AG04449 (cell line): ENCODE measurements at regions not wholly inside any gene's neighbourhood (a gene's known extent, or its start where the extent isn't known, plus 50 kb on each side); places are given as distances from the start of the nearest gene placed in this dataset.

ENCODE experiments used
- CTCF ChIA-PET: fragments of 350-600 bp; formaldehyde crosslinking; extraction: SDS; loops from one replicate; lab custom pipeline; 2021; ENCODE audit warnings: antibody characterized with exemption; lab: Yijun Ruan, JAX
- POLR2A ChIA-PET: fragments of 400-600, 350-600 bp; formaldehyde crosslinking; extraction: SDS; loops from one replicate; lab custom pipeline; 2020; ENCODE audit warnings: antibody characterized with exemption, inconsistent platforms; lab: Yijun Ruan, JAX
- DNase-seq: peaks from one replicate; pipeline ENCODE4 v3.0.0-alpha.2; 2010; ENCODE audit warnings: low read depth, low spot score
- H3K4me3 ChIP-seq: 2 replicates; pipeline ENCODE4 v1.5.1; 2011; ENCODE audit warnings: low read depth, mild to moderate bottlenecking, control low read depth, low read length
- TF ChIP-seq, protein P1 (sequence below): IDR thresholded peaks from one replicate; pipeline ENCODE4 v1.5.1; 2011; ENCODE audit warnings: mild to moderate bottlenecking, moderate library complexity, low read length, control low read depth, inconsistent platforms; ENCODE audit not compliant: insufficient read depth; ENCODE audit errors: missing control alignments

GRCh38 chr5:68426586-68426985 lies 211.0 kb downstream of the PIK3R1 start:
- CTCF ChIA-PET, result interaction anchor here (1.6 kb wide), 1 partner anchor 163 kb away, joined by 3 read pairs; no protein-coding TSS in a partner anchor
- no peak for DNase-seq
- no peak overlapping the region for H3K4me3 ChIP-seq
- POLR2A ChIA-PET, result no interaction called here
- TF ChIP-seq, protein P1, sequence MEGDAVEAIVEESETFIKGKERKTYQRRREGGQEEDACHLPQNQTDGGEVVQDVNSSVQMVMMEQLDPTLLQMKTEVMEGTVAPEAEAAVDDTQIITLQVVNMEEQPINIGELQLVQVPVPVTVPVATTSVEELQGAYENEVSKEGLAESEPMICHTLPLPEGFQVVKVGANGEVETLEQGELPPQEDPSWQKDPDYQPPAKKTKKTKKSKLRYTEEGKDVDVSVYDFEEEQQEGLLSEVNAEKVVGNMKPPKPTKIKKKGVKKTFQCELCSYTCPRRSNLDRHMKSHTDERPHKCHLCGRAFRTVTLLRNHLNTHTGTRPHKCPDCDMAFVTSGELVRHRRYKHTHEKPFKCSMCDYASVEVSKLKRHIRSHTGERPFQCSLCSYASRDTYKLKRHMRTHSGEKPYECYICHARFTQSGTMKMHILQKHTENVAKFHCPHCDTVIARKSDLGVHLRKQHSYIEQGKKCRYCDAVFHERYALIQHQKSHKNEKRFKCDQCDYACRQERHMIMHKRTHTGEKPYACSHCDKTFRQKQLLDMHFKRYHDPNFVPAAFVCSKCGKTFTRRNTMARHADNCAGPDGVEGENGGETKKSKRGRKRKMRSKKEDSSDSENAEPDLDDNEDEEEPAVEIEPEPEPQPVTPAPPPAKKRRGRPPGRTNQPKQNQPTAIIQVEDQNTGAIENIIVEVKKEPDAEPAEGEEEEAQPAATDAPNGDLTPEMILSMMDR, result no peak

DNA sequence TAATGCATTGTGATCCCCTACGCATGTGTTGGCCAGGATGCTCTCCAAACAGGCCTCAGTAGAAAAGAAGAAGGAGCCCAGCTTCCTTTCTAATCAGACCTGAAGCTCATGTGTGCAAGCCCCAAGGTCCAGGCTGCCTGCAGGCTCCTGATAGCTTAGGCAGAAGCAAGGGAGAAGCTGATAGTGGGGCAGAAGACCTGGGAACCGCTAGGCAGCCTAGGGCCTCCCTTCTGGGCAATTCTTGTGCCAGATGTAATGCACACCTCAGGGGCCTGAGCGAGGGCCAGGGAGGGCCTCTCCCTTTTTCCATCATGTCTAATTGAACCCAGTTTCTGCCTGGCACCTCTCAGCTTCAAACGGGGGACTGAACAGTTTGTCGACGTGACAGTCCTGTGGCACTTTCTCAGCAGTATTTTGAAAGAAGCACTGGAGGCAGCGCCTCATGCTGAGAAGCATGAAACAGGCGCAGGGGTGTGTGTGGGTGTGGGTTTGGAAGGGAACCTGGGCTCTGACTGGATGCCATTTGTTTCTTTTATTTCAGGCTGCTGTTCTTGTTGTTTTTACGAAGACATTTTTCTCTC lies 212.8 kb downstream of the PIK3R1 start:
- no peak for DNase-seq
- CTCF ChIA-PET, result interaction anchor here (1.6 kb wide), 1 partner anchor 165 kb away, joined by 3 read pairs; no protein-coding TSS in a partner anchor
- TF ChIP-seq, protein P1, result no peak
- H3K4me3 ChIP-seq, result no peak overlapping the region
- POLR2A ChIA-PET, result no interaction called here

DNA sequence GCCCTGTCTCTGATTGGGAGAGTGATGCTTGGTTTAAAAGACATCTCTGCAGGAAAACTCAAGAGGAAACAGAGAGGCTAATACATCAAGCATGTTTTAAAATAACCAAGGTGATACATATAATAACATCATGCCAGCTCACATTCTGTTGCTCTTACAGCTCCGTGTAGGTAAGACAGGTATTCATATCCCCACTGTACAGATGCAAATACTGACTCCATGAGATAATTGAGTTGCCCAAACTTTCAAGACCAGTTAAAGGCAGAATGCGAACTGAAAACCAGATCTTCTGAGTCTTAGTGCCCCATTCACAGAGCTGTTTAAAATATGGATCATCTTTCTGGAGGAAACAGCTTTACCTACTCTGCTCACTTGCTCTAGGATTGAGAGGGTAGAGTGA lies 214.0 kb downstream of the PIK3R1 start:
- H3K4me3 ChIP-seq, result no peak overlapping the region
- ChIA-PET CTCF (interaction anchor here (1.3 kb wide), 1 partner anchor 34 kb away, joined by 4 read pairs; no protein-coding TSS in a partner anchor), POLR2A (no interaction called here)
- no peak for DNase-seq
- TF ChIP-seq, protein P1, result no peak

GRCh38 chr5:68430279-68430678 lies 214.7 kb downstream of the PIK3R1 start:
- ChIA-PET POLR2A (no interaction called here), CTCF (interaction anchor here (1.3 kb wide), 1 partner anchor 33 kb away, joined by 4 read pairs; no protein-coding TSS in a partner anchor)
- no peak overlapping the region for H3K4me3 ChIP-seq
- TF ChIP-seq, protein P1, result no peak
- no peak for DNase-seq

GRCh38 chr5:68431186-68431585 lies 215.6 kb downstream of the PIK3R1 start:
- ChIA-PET CTCF (no interaction called here), POLR2A (no interaction called here)
- no peak overlapping the region for H3K4me3 ChIP-seq
- no peak for DNase-seq
- TF ChIP-seq, protein P1, result no peak

- POLR2A ChIA-PET, result no interaction called here
- no peak for DNase-seq
- no peak overlapping the region for H3K4me3 ChIP-seq
- CTCF ChIA-PET, result no interaction called here
- TF ChIP-seq, protein P1, result no peak
These were observed 216.2 kb downstream of the PIK3R1 start for GRCh38 chr5:68431601-68432337.
